ENCODE measurements at regions not wholly inside any gene's neighbourhood (a gene's known extent, or its start where the extent isn't known, plus 50 kb on each side); places are given as distances from the start of the nearest gene placed in this dataset.

- ChIA-PET CTCF (no interaction called here), POLR2A (no interaction called here)
- no peak for DNase-seq (ENCODE audit: extremely low spot score)
- no peak for TF ChIP-seq CTCF (IDR thresholded peaks at IDR 0.05; ENCODE audit: control extremely low read depth, extremely low read depth, low read depth, missing control alignments)
Measured at GRCh38 chr4:135705343-135705742, 1503.8 kb upstream of the PABPC4L start.

- no peak for TF ChIP-seq CTCF (IDR thresholded peaks at IDR 0.05; ENCODE audit: control extremely low read depth, extremely low read depth, low read depth, missing control alignments)
- ChIA-PET CTCF (no interaction called here), POLR2A (no interaction called here)
- DNase-seq (ENCODE audit: extremely low spot score), result no peak
Measured at GRCh38 chr4:135694066-135694465, 1492.5 kb upstream of the PABPC4L start.

- no peak for DNase-seq (ENCODE audit: extremely low spot score)
- ChIA-PET POLR2A (no interaction called here), CTCF (no interaction called here)
- no peak for TF ChIP-seq CTCF (IDR thresholded peaks at IDR 0.05; ENCODE audit: control extremely low read depth, extremely low read depth, low read depth, missing control alignments)
Measured at GRCh38 chr4:135684001-135684400, 1482.4 kb upstream of the PABPC4L start.

- TF ChIP-seq CTCF (IDR thresholded peaks at IDR 0.05; ENCODE audit: control extremely low read depth, extremely low read depth, low read depth, missing control alignments), result no peak
- CTCF ChIA-PET, result no interaction called here
- no peak for DNase-seq (ENCODE audit: extremely low spot score)
- POLR2A ChIA-PET, result no interaction called here
Measured at GRCh38 chr4:135672202-135672601, 1470.6 kb upstream of the PABPC4L start.

GRCh38 chr4:135670548-135670947 is 1469.0 kb upstream of the PABPC4L start:
- ChIA-PET POLR2A (no interaction called here), CTCF (interaction anchor here (1.1 kb wide), 1 partner anchor 10 kb away, joined by 3 read pairs; no protein-coding TSS in a partner anchor)
- no peak for TF ChIP-seq CTCF (IDR thresholded peaks at IDR 0.05; ENCODE audit: control extremely low read depth, extremely low read depth, low read depth, missing control alignments)
- no peak for DNase-seq (ENCODE audit: extremely low spot score)

All from GM10248 (cell line).